ENCODE measurements at regions not wholly inside any gene's neighbourhood (a gene's known extent, or its start where the extent isn't known, plus 50 kb on each side); places are given as distances from the start of the nearest gene placed in this dataset.
"Not testable (repeated sequence)": the region's sequence is repeated elsewhere in the genome, so short reads cannot be mapped to it uniquely, and the experiment has no call there.

GRCh38 chr14:70269582-70269981, 80.8 kb upstream of the SLC8A3 start:
- no peak for ATAC-seq

GRCh38 chr14:70268760-70269159, 80.0 kb upstream of the SLC8A3 start:
- ATAC-seq, result no peak

- ATAC-seq, result no peak
Measured at GRCh38 chr14:70266157-70266556, 77.4 kb upstream of the SLC8A3 start.

GRCh38 chr14:70265422-70265821, 76.7 kb upstream of the SLC8A3 start:
- no peak for ATAC-seq

- no peak for ATAC-seq
Measured at GRCh38 chr14:70259420-70259819, 70.7 kb upstream of the SLC8A3 start.

GRCh38 chr14:70257526-70257925, 68.8 kb upstream of the SLC8A3 start:
- no peak for ATAC-seq

- no peak for ATAC-seq
Measured at GRCh38 chr14:70256601-70257000, 67.8 kb upstream of the SLC8A3 start.

GRCh38 chr14:70255071-70256057, 66.6 kb upstream of the SLC8A3 start:
- ATAC-seq, result peak; percentile 20 to 46

- ATAC-seq, result no peak
Measured at GRCh38 chr14:70254476-70254961, 65.8 kb upstream of the SLC8A3 start.

- ATAC-seq, result not testable (repeated sequence)
Measured at GRCh38 chr14:70253547-70253946, 64.8 kb upstream of the SLC8A3 start.

GRCh38 chr14:70245026-70245425, 56.3 kb upstream of the SLC8A3 start:
- ATAC-seq, result no peak

- no peak for ATAC-seq
Measured at GRCh38 chr14:70239802-70240201, 51.1 kb upstream of the SLC8A3 start.

GRCh38 chr14:70238635-70239034, 49.9 kb upstream of the SLC8A3 start:
- ATAC-seq, result not testable (repeated sequence)

Measured in activated CD4-positive, CD25-positive, alpha-beta regulatory T cell treated with anti-CD3 and anti-CD28 coated beads, Interleukin-2, amount 50 U/mL, for 24 hours (primary cell).